Kidney epithelial cell (primary cell): ENCODE measurements at regions not wholly inside any gene's neighbourhood (a gene's known extent, or its start where the extent isn't known, plus 50 kb on each side); places are given as distances from the start of the nearest gene placed in this dataset.

Experiments used
- DNase-seq: peaks from one replicate; pipeline ENCODE4 v3.0.0-alpha.2; 2010; ENCODE audit warnings: low read depth
- H3K27me3 ChIP-seq: 2 replicates; pipeline ENCODE4 v1.6.0; 2011; ENCODE audit warnings: low read length; ENCODE audit not compliant: control insufficient read depth, insufficient read depth
- H3K36me3 ChIP-seq: 2 replicates; pipeline ENCODE4 v1.5.1; 2011; ENCODE audit warnings: low read length; ENCODE audit not compliant: control insufficient read depth, insufficient read depth
- H3K4me3 ChIP-seq: 2 replicates; pipeline ENCODE4 v1.5.1; 2011; ENCODE audit warnings: low read depth, mild to moderate bottlenecking, control low read depth, low read length
- CTCF ChIP-seq: IDR thresholded peaks from 2 replicates; pipeline ENCODE4 v1.5.1; 2011; ENCODE audit warnings: mild to moderate bottlenecking, moderate library complexity, low read length, control low read depth, inconsistent platforms; ENCODE audit not compliant: insufficient read depth, poor library complexity, severe bottlenecking

- TF ChIP-seq CTCF = no peak
- Histone ChIP-seq H3K27me3 (no peaks in the 10 kb centered on the region), H3K4me3 (no peak overlapping the region), H3K36me3 (no peaks in the 10 kb centered on the region)
- DNase-seq = no peak
Observed at GRCh38 chr20:22927537-22927936, 107.6 kb upstream of the SSTR4 start.

DNA sequence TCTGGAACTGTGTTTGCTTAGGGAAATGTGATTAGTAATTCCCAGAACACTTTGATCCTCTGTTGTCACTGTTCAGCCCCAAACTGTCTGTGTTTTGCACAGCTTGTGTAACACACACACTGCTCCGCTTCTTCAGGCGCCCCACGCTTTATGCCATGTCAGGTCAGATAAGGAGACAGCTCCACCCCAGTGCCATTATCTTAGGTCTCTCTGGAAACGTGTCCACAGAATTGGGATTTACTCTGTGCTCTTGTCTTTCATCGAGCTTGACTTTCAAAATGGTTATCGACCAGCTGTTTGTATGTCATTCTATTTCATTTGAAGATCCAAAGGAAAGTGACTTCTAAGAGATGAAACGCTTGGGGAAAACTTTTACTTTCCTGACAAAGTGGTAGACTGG lies 106.4 kb upstream of the SSTR4 start:
- no peaks in the 10 kb centered on the region for H3K27me3 ChIP-seq
- H3K4me3 ChIP-seq = no peak overlapping the region
- no peak for TF ChIP-seq CTCF
- H3K36me3 ChIP-seq = no peaks in the 10 kb centered on the region
- DNase-seq = no peak

GRCh38 chr20:22929661-22930060 lies 105.5 kb upstream of the SSTR4 start:
- Histone ChIP-seq H3K36me3 (no peaks in the 10 kb centered on the region), H3K4me3 (no peak overlapping the region), H3K27me3 (no peaks in the 10 kb centered on the region)
- TF ChIP-seq CTCF = no peak
- no peak for DNase-seq

DNA sequence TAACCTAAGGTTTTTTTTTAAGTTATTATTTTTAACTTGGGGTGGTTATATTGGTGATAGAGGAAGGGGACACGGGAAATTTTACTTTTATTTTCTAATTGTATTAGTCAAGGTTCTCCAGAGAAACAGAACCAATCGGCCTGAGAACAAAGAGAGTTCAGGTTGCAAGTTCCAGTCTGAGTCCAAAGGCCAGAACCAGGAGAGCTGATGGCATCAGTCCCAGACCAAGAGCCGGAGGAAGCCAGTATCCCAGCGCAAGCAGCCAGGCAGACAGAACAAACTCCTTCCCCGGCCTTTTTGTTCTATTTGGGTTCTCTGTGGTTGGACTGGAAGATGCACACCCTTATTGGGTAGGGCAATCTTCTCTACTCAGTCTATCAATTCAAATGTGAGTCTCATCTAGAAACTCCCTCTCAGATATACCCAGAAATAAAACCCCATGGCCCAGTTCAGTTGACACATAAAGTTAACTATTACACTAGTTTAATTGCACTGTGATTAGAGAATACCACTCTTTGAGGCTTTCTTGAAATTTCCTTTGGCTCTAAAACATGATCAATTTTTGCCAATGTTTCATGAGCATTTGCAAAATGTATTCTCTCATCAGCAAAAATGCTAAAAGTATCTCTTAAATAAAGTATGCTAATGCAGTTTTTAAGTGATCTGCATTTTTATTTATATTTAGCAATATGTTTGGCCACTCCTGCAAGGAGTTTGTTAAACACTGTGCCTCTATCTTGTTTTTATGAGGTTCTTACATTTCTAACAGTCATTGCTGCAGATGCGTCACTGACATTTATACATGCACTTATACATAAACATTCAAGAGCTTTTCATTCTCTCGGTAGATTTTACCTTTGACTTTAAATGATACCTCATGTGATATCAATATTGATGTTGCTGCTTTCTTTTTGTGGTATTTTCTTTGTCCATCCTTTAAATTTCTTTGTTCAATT lies 103.2 kb upstream of the SSTR4 start:
- no peak for TF ChIP-seq CTCF
- Histone ChIP-seq H3K27me3 (no peaks in the 10 kb centered on the region), H3K36me3 (no peaks in the 10 kb centered on the region), H3K4me3 (no peak overlapping the region)
- no peak for DNase-seq

- TF ChIP-seq CTCF = no peak
- Histone ChIP-seq H3K4me3 (no peak overlapping the region), H3K27me3 (no peaks in the 10 kb centered on the region), H3K36me3 (no peaks in the 10 kb centered on the region)
- DNase-seq = no peak
Observed at GRCh38 chr20:22939181-22939580, 95.9 kb upstream of the SSTR4 start.

DNA sequence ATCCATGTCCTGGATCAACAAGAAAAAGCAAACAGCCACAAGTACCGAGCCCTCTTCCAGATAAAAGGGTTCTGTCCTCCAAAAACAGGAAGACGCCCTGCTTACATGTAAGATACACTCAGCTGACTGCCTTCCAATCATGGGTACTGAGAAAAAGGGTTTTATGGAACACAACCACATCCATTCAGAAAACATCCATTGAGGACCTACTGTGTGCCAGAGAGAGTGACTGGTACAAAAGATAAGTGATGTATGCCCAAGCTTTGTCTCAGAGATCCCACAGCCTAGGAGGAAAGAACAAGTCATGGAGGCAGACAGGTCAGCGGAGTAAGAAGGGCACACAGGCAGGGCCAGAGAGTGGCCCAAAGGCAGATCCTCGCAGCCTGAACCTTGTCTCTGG lies 94.8 kb upstream of the SSTR4 start:
- Histone ChIP-seq H3K4me3 (no peak overlapping the region), H3K27me3 (no peaks in the 10 kb centered on the region), H3K36me3 (no peaks in the 10 kb centered on the region)
- DNase-seq = no peak
- TF ChIP-seq CTCF = no peak
